ENCODE measurements at regions not wholly inside any gene's neighbourhood (a gene's known extent, or its start where the extent isn't known, plus 50 kb on each side); places are given as distances from the start of the nearest gene placed in this dataset.

DNA sequence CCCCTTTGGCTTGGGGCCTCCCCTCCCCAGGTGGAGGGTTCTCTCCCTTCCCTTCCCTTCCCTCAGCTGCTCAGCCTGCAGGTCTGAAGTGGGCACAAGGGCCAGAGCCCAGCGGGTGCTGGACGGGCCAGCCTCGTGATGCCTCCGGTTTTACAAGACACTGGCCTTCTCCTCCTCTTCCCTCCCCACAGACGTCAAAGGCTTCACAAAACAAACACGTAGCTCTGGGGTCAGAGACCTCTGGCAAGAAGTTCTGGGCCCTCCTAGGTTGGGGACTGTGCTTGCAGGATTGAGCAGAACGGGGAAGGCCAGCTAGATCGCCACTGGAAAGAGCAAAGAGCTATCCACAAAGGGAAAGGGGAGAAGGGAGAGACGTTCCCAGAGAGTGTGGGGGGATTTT, 81.4 kb upstream of the TPM1 start:
- Mint-ChIP-seq H3K4me1 (peaks cover 9% of the 10 kb centered on the region), H3K4me3 (no peak overlapping the region), H3K27ac (no peak overlapping the region), H3K36me3 (no peaks in the 10 kb centered on the region), H3K9me3 (no peaks in the 10 kb centered on the region), H3K27me3 (ENCODE audit: low read depth) (peaks cover 40% of the 10 kb centered on the region)
- TF ChIP-seq, protein P1, sequence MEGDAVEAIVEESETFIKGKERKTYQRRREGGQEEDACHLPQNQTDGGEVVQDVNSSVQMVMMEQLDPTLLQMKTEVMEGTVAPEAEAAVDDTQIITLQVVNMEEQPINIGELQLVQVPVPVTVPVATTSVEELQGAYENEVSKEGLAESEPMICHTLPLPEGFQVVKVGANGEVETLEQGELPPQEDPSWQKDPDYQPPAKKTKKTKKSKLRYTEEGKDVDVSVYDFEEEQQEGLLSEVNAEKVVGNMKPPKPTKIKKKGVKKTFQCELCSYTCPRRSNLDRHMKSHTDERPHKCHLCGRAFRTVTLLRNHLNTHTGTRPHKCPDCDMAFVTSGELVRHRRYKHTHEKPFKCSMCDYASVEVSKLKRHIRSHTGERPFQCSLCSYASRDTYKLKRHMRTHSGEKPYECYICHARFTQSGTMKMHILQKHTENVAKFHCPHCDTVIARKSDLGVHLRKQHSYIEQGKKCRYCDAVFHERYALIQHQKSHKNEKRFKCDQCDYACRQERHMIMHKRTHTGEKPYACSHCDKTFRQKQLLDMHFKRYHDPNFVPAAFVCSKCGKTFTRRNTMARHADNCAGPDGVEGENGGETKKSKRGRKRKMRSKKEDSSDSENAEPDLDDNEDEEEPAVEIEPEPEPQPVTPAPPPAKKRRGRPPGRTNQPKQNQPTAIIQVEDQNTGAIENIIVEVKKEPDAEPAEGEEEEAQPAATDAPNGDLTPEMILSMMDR (IDR thresholded peaks at IDR 0.05; ENCODE audit: unreplicated experiment) = no peak
- DNase-seq (ENCODE audit: low spot score in 2 of 2, unreplicated experiment in 2 of 2) = no peak

DNA sequence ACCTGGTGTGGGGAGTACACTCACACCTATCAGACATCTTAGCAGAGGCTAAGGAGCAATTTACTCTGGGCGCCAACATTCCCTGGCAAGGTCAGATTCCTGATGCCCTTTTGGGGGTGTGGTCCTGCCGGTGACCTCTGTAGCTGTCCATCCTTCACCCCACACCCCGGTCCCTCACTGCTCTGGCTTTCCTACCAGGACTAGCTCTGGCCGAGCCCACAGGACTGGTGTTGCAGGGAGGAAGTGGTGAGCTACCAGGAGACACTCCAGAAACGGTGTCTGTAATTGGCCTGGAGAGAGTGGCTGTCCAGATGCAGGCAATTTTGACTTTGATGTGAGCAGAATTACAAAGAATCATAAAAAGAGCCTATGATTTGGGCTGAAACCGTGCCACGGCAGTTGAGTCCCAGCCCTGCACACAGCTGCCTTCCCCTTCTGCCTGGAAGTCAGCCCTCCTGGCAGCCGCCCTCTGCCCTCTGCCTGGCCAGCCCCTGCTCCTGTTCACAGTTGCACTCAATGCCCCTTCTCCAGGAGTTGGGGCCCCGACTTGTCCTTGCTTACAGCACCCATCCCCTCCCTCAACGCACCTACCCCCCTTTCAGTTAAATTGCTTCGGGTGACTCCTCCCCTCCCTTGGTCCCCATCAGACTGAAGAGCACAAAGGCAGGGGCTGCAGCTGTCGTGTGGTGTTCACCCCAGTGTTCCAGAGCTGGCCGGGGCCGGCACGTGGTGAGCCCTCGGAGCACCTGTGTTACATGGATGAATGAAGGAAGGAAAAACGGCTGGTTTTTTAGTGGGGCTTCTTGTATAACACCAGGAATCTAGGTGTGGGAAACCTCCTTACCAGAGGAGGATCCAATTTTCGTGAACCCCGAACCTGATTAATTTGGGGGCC, 80.2 kb upstream of the TPM1 start:
- Mint-ChIP-seq H3K36me3 (no peaks in the 10 kb centered on the region), H3K4me1 (peaks cover 15% of the 10 kb centered on the region), H3K27ac (no peak overlapping the region), H3K27me3 (ENCODE audit: low read depth) (peaks cover 30% of the 10 kb centered on the region), H3K9me3 (no peaks in the 10 kb centered on the region), H3K4me3 (no peak overlapping the region)
- TF ChIP-seq, protein P1 (IDR thresholded peaks at IDR 0.05; ENCODE audit: unreplicated experiment) = no peak
- no peak for DNase-seq (ENCODE audit: low spot score in 2 of 2, unreplicated experiment in 2 of 2)

DNA sequence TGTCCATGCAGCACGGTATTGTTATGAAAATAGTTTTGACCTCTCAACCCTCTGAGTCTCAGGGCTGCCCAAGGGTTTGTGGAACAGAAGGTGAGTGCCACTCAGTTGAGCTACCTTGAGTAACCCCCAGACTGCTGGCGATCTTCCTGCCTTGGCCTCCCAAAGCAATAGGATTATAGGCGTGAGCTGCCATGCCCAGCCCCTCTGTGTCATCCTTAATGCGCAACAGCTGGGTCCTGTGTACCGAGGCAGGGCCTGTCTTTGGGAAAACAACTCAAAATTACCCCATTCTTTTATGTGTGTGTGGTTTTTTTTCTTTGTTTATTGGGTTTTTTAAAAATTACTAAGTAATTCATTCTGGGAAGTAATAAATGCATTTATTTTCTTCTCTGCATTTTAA, 78.3 kb upstream of the TPM1 start:
- H3K9me3 Mint-ChIP-seq = no peaks in the 10 kb centered on the region
- peaks cover 21% of the 10 kb centered on the region for H3K27me3 Mint-ChIP-seq (ENCODE audit: low read depth)
- H3K27ac Mint-ChIP-seq = no peak overlapping the region
- TF ChIP-seq, protein P1 (IDR thresholded peaks at IDR 0.05; ENCODE audit: unreplicated experiment) = no peak
- no peak for DNase-seq (ENCODE audit: low spot score in 2 of 2, unreplicated experiment in 2 of 2)
- no peaks in the 10 kb centered on the region for H3K36me3 Mint-ChIP-seq
- peaks cover 23% of the 10 kb centered on the region for H3K4me1 Mint-ChIP-seq
- H3K4me3 Mint-ChIP-seq = no peak overlapping the region

DNA sequence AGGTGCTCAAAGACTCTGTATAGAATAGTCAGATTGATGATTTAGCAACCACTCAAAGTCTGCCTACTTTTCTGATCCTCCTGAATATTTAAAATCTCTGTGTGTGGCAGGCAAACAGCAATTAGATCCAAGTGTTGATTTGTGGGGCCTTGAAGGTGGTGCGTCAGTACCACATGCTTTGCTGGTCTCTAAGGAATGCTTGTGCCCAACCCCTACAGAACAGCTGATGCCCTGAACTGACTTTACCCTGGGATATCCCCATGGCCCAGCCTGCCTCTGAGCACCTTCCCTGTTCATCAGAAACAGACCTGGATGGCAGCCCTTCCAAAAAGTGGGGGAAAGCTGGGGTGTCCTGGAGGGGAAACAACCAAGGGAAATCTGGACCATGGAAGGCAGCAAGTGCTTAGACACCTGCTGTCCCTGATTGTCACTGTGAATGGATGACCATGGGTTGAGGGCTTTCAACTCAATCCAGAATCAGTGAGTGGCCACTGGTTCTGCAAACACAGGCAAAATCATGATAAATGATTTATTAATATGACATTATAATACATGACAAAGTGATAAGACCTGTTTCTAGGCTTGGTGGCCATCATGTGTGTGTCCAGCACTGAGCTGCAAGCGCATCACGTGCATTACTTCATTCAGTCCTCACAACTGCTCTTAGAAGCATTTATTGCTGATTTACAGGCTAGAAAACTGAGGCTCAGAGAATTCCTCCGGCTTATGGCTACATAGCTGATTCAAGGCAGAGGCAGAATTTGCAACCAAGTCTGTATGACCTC, 76.1 kb upstream of the TPM1 start:
- no peak overlapping the region for H3K27ac Mint-ChIP-seq
- H3K27me3 Mint-ChIP-seq (ENCODE audit: low read depth) = peaks cover 11% of the 10 kb centered on the region
- no peaks in the 10 kb centered on the region for H3K9me3 Mint-ChIP-seq
- no peaks in the 10 kb centered on the region for H3K36me3 Mint-ChIP-seq
- peaks cover 19% of the 10 kb centered on the region for H3K4me1 Mint-ChIP-seq
- TF ChIP-seq, protein P1 (IDR thresholded peaks at IDR 0.05; ENCODE audit: unreplicated experiment) = no peak
- H3K4me3 Mint-ChIP-seq = no peak overlapping the region
- no peak for DNase-seq (ENCODE audit: low spot score in 2 of 2, unreplicated experiment in 2 of 2)

DNA sequence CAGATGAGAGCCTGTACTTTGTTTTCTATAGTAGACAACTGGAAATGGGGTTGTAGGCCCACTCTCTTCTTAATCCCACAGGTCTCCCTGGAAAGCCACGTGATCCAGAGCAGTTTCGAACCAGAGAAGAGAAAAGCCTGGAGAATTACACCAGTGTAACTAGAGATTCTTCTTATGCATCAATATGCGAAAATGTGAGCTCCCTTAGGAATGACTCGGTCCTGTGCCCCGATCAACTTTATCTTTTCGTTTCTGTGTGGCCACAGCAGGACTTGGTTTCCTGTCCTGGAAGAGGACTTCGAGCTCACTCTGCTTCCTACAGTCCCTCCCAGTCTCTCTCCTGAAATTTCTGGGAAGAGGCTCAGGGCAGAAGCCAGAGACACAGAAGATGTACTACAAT, 73.8 kb upstream of the TPM1 start:
- Mint-ChIP-seq H3K36me3 (no peaks in the 10 kb centered on the region), H3K4me3 (no peak overlapping the region), H3K9me3 (no peaks in the 10 kb centered on the region), H3K27me3 (ENCODE audit: low read depth) (peaks cover 5% of the 10 kb centered on the region), H3K27ac (no peak overlapping the region), H3K4me1 (peaks cover 19% of the 10 kb centered on the region)
- no peak for DNase-seq (ENCODE audit: low spot score in 2 of 2, unreplicated experiment in 2 of 2)
- TF ChIP-seq, protein P1 (IDR thresholded peaks at IDR 0.05; ENCODE audit: unreplicated experiment) = no peak
